ENCODE measurements at regions not wholly inside any gene's neighbourhood (a gene's known extent, or its start where the extent isn't known, plus 50 kb on each side); places are given as distances from the start of the nearest gene placed in this dataset.

DNA sequence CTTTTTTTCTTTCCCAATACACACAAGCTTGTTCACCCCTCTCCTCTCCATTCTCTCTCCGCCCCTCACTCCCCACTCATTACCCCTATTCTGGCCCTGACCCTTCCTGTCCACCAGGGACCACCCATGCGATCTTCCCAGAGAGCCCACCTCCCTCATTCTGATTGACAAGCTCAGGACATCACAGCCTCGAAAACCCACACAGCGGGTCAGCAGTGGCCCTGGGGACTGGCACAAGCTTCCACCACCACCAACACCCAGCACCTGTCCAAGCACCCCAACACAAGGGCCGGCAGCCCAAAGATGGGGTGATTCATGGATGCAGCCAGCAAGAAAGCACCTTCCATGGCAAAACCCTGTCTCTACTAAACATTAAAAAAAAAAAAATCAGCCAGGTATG, 50.0 kb upstream of the USP6NL start:
- H3K36me3 ChIP-seq (ENCODE audit: control insufficient read depth in 2 of 2, insufficient read depth in 1 of 2, low read length in 2 of 2): no peaks in the 10 kb centered on the region
- ChIA-PET CTCF (interaction anchor here (0.9 kb wide), 1 partner anchor 33 kb away, joined by 4 read pairs; no protein-coding TSS in a partner anchor), POLR2A (interaction anchor here (0.6 kb wide), 1 partner anchor 66 kb away, joined by 3 read pairs; no protein-coding TSS in a partner anchor)
- H3K9me3 ChIP-seq (ENCODE audit: control insufficient read depth, insufficient read depth, low read depth, low read length): no peaks in the 10 kb centered on the region
- H3K27ac ChIP-seq (ENCODE audit: extremely low read depth, low read depth, low read length): no peak overlapping the region
- no peak overlapping the region for H3K4me3 ChIP-seq (ENCODE audit: low read depth, low read length)
- H3K4me1 ChIP-seq (ENCODE audit: control insufficient read depth, insufficient read depth, low read length): no peaks in the 10 kb centered on the region
- TF ChIP-seq, protein P1, sequence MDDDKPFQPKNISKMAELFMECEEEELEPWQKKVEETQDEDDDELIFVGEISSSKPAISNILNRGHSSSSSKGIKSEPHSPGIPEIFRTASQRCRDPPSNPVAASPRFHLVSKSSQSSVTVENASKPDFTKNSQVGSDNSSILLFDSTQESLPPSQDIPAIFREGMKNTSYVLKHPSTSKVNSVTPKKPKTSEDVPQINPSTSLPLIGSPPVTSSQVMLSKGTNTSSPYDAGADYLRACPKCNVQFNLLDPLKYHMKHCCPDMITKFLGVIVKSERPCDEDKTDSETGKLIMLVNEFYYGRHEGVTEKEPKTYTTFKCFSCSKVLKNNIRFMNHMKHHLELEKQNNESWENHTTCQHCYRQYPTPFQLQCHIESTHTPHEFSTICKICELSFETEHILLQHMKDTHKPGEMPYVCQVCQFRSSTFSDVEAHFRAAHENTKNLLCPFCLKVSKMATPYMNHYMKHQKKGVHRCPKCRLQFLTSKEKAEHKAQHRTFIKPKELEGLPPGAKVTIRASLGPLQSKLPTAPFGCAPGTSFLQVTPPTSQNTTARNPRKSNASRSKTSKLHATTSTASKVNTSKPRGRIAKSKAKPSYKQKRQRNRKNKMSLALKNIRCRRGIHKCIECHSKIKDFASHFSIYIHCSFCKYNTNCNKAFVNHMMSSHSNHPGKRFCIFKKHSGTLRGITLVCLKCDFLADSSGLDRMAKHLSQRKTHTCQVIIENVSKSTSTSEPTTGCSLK (tag by site-specific recombination; IDR thresholded peaks at IDR 0.05): no peak
- TF ChIP-seq YY2 (tag by site-specific recombination; IDR thresholded peaks at IDR 0.05) (no peak), SCRT1 (tag by site-specific recombination; IDR thresholded peaks at IDR 0.05; ENCODE audit: borderline replicate concordance) (no peak), FEZF1 (tag by site-specific recombination; IDR thresholded peaks at IDR 0.05) (no peak), ZNF221 (tag by site-specific recombination; IDR thresholded peaks at IDR 0.05; ENCODE audit: borderline replicate concordance) (no peak)
- TF ChIP-seq, protein P2, sequence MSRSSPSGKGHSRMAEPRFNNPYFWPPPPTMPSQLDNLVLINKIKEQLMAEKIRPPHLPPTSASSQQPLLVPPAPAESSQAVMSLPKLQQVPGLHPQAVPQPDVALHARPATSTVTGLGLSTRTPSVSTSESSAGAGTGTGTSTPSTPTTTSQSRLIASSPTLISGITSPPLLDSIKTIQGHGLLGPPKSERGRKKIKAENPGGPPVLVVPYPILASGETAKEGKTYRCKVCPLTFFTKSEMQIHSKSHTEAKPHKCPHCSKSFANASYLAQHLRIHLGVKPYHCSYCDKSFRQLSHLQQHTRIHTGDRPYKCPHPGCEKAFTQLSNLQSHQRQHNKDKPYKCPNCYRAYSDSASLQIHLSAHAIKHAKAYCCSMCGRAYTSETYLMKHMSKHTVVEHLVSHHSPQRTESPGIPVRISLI (tag by site-specific recombination; IDR thresholded peaks at IDR 0.05): no peak

Data from HEK293 (cell line).